Neural progenitor cell (in vitro differentiated cells): ENCODE measurements at regions not wholly inside any gene's neighbourhood (a gene's known extent, or its start where the extent isn't known, plus 50 kb on each side); places are given as distances from the start of the nearest gene placed in this dataset.

Source experiments
- DNase-seq: peaks from one replicate; pipeline ENCODE4 v3.0.0-alpha.2; 2016; ENCODE audit warnings: low spot score
- H2AFZ ChIP-seq: fragments of 200-600 bp; sonication (generic); replicated peaks from 2 replicates; pipeline ENCODE4 v1.6.1; 2016; ENCODE audit warnings: antibody characterized with exemption
- H3F3A ChIP-seq: fragments of 200-600 bp; sonication (generic); 2 replicates; pipeline ENCODE4 v1.6.1; 2016; ENCODE audit warnings: antibody characterized with exemption, low read depth
- H3K27ac ChIP-seq: fragments of 200-600 bp; sonication (generic); 2 replicates; pipeline ENCODE4 v1.5.1; 2016; ENCODE audit warnings: mild to moderate bottlenecking
- H3K27me3 ChIP-seq: fragments of 200-600 bp; sonication (generic); 2 replicates; pipeline ENCODE4 v1.6.1; 2016; ENCODE audit warnings: mild to moderate bottlenecking, moderate library complexity
- H3K36me3 ChIP-seq: fragments of 200-600 bp; sonication (generic); 2 replicates; pipeline ENCODE4 v1.5.1; 2016
- H3K4me1 ChIP-seq: fragments of 200-600 bp; sonication (generic); 2 replicates; pipeline ENCODE4 v1.6.1; 2016; ENCODE audit warnings: mixed run types
- H3K4me2 ChIP-seq: fragments of 200-600 bp; sonication (generic); 2 replicates; pipeline ENCODE4 v1.6.1; 2016
- H3K4me3 ChIP-seq: fragments of 200-600 bp; sonication (generic); 2 replicates; pipeline ENCODE4 v1.5.1; 2016
- H3K79me2 ChIP-seq: fragments of 200-600 bp; sonication (generic); 2 replicates; pipeline ENCODE4 v1.6.1; 2016; ENCODE audit warnings: low read depth
- H3K9ac ChIP-seq: fragments of 200-600 bp; sonication (generic); 2 replicates; pipeline ENCODE4 v1.6.1; 2016
- H3K9me3 ChIP-seq: fragments of 200-600 bp; sonication (generic); 2 replicates; pipeline ENCODE4 v1.5.1; 2016; ENCODE audit warnings: low read depth
- H4K20me1 ChIP-seq: fragments of 200-600 bp; sonication (generic); 2 replicates; pipeline ENCODE4 v1.6.1; 2016; ENCODE audit warnings: low read depth
- H3K27ac Mint-ChIP-seq: 3 replicates; pipeline ENCODE4 v1.8.0; 2021; ENCODE audit warnings: mixed read lengths
- H3K27me3 Mint-ChIP-seq: 2 replicates; pipeline ENCODE4 v1.8.0; 2022; ENCODE audit warnings: low read depth, mild to moderate bottlenecking, inconsistent platforms, moderate library complexity, mixed read lengths; ENCODE audit not compliant: insufficient read depth
- H3K36me3 Mint-ChIP-seq: 3 replicates; pipeline ENCODE4 v1.8.0; 2021; ENCODE audit warnings: mixed read lengths
- H3K4me1 Mint-ChIP-seq: 3 replicates; pipeline ENCODE4 v1.8.0; 2021; ENCODE audit warnings: mixed read lengths
- H3K4me3 Mint-ChIP-seq: 3 replicates; pipeline ENCODE4 v1.8.0; 2021; ENCODE audit warnings: mild to moderate bottlenecking, moderate library complexity, mixed read lengths
- H3K9me3 Mint-ChIP-seq: 3 replicates; pipeline ENCODE4 v1.8.0; 2020; ENCODE audit warnings: mixed read lengths
- CTCF ChIP-seq: fragments of 200-600 bp; sonication (generic); IDR thresholded peaks from 2 replicates; pipeline ENCODE4 v1.5.1; 2017; ENCODE audit warnings: antibody characterized with exemption, mild to moderate bottlenecking
- EZH2 ChIP-seq: fragments of 200-600 bp; sonication (generic); IDR thresholded peaks from 2 replicates; pipeline ENCODE4 v1.6.1; 2017; ENCODE audit warnings: antibody characterized with exemption, mild to moderate bottlenecking, moderate library complexity
- EZH2phosphoT487 ChIP-seq: fragments of 200-600 bp; sonication (generic); IDR thresholded peaks from 2 replicates; pipeline ENCODE4 v1.6.1; 2017; ENCODE audit warnings: antibody characterized with exemption

- H2AFZ ChIP-seq: no peak overlapping the region
- H3K9ac ChIP-seq: no peak overlapping the region
These were observed 73.9 kb downstream of the RMI1 start for GRCh38 chr9:84054341-84055010.

GRCh38 chr9:84057662-84058061 is 77.1 kb downstream of the RMI1 start:
- TF ChIP-seq EZH2 (no peak), CTCF (no peak), EZH2phosphoT487 (no peak)
- Histone ChIP-seq H3K4me2 (no peak overlapping the region), H3K79me2 (no peaks in the 10 kb centered on the region), H3K27me3 (no peaks in the 10 kb centered on the region), H3K9ac (no peak overlapping the region), H4K20me1 (no peaks in the 10 kb centered on the region), H3K4me3 (no peak overlapping the region), H3F3A (no peaks in the 10 kb centered on the region), H3K36me3 (no peaks in the 10 kb centered on the region), H3K4me1 (no peaks in the 10 kb centered on the region), H3K27ac (no peak overlapping the region), H3K9me3 (no peaks in the 10 kb centered on the region), H2AFZ (no peak overlapping the region)
- Mint-ChIP-seq H3K27me3 (no peaks in the 10 kb centered on the region), H3K4me3 (no peak overlapping the region), H3K27ac (no peak overlapping the region), H3K4me1 (peaks cover 2% of the 10 kb centered on the region), H3K36me3 (no peaks in the 10 kb centered on the region), H3K9me3 (no peaks in the 10 kb centered on the region)
- no peak for DNase-seq

More at GRCh38 chr9:84054341-84055010, 73.9 kb downstream of the RMI1 start:
- no peaks in the 10 kb centered on the region for H3K36me3 Mint-ChIP-seq
- no peaks in the 10 kb centered on the region for H3K9me3 Mint-ChIP-seq
- Histone ChIP-seq H3K4me3 (no peak overlapping the region), H3K4me1 (no peaks in the 10 kb centered on the region), H3K4me2 (no peak overlapping the region), H3K9me3 (no peaks in the 10 kb centered on the region), H3F3A (no peaks in the 10 kb centered on the region), H3K27ac (no peak overlapping the region), H3K36me3 (no peaks in the 10 kb centered on the region), H3K27me3 (no peaks in the 10 kb centered on the region), H4K20me1 (no peaks in the 10 kb centered on the region), H3K79me2 (no peaks in the 10 kb centered on the region)
- no peaks in the 10 kb centered on the region for H3K27me3 Mint-ChIP-seq
- no peaks in the 10 kb centered on the region for H3K4me1 Mint-ChIP-seq
- no peak overlapping the region for H3K27ac Mint-ChIP-seq
- H3K4me3 Mint-ChIP-seq: no peak overlapping the region
- TF ChIP-seq EZH2 (no peak), CTCF (no peak), EZH2phosphoT487 (no peak)
- DNase-seq: no peak

GRCh38 chr9:84059936-84060335 is 79.3 kb downstream of the RMI1 start:
- H3K36me3 Mint-ChIP-seq: no peaks in the 10 kb centered on the region
- Histone ChIP-seq H3K27ac (no peak overlapping the region), H4K20me1 (no peaks in the 10 kb centered on the region), H3K4me3 (no peak overlapping the region), H3F3A (no peaks in the 10 kb centered on the region), H3K9me3 (no peaks in the 10 kb centered on the region), H3K36me3 (no peaks in the 10 kb centered on the region), H2AFZ (no peak overlapping the region), H3K79me2 (no peaks in the 10 kb centered on the region), H3K4me2 (no peak overlapping the region), H3K9ac (no peak overlapping the region), H3K4me1 (peaks cover 3% of the 10 kb centered on the region), H3K27me3 (no peaks in the 10 kb centered on the region)
- peaks cover 10% of the 10 kb centered on the region for H3K4me1 Mint-ChIP-seq
- no peak for DNase-seq
- TF ChIP-seq EZH2phosphoT487 (no peak), CTCF (no peak), EZH2 (no peak)
- H3K9me3 Mint-ChIP-seq: no peaks in the 10 kb centered on the region
- no peak overlapping the region for H3K27ac Mint-ChIP-seq
- no peaks in the 10 kb centered on the region for H3K27me3 Mint-ChIP-seq
- H3K4me3 Mint-ChIP-seq: no peak overlapping the region
